NCI-H187 treated with DMSO at 0.1 percent for 48 hours (cell line): ENCODE measurements at regions not wholly inside any gene's neighbourhood (a gene's known extent, or its start where the extent isn't known, plus 50 kb on each side); places are given as distances from the start of the nearest gene placed in this dataset.

ENCODE experiments used
- DNase-seq: peaks from one replicate; lab custom pipeline; 2025; lab: John Stamatoyannopoulos, UW

DNA sequence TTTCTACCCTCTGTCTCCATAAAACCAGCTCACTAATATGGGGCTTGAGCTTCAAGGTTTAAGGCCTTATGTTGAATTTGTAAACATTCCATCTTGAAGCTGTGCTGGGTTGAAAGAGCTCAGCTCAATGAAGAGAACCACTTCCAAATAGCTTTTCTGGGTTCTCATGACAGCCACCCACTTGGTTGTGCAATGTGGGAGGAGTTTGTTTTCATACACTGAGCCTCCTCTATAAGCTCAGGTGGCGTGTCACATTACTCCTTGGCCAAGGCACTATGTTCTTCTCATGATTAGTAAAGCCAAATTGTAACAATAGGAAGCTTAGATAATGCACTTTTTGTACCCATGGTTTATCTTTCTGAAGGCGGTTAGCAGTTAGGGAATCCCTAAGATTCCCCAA, 265.6 kb downstream of the PTEN start:
- no peak for DNase-seq

DNA sequence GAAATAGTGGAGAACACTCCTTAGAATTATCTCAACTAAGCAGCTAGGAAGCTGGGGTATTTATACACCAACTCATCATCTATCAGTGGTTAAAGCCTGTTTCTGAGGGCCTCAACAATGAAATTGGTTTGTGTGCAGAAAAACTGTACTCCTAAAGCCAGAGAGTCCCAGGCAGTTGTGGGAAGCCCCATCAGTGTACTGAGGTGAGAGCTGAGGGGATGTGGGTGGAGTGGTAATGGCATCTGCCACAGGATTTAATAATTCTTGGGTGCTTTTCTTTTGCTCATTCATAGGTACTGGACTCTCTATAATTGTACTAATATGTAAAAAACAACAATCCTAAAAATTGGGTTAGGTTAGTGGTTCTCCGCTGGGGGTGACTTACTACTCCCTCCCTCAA, 267.5 kb downstream of the PTEN start:
- DNase-seq = no peak

DNA sequence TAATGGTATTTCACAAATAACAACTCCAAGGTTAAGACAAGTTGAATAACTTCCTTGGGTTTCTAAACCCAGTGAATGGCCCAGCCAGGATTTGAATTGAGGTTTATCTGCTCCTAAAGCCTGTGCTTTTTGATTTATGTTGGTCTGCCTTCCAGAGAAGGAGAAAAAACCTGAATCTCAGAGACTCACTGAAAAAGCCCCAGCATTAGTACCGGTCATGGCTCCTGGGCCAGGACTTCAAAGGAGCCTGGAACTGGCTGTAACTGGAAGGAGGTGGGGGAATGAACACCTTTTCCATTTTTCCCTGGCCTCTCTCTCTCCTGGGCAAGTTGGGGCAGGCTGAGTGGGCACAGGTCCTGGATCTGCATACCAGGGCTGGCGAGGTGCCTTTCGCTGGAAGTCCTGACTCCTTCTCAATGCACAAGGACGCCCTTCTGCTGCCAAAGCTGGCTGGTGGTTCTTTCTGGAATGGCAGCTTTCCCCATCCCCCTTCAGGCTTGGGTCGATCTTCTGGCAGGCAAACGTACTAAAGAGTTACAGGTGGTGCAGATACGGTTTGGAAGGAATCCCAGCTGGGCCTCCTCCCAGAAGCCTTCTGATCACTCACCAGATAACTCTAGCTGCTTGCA, 268.2 kb downstream of the PTEN start:
- no peak for DNase-seq

DNA sequence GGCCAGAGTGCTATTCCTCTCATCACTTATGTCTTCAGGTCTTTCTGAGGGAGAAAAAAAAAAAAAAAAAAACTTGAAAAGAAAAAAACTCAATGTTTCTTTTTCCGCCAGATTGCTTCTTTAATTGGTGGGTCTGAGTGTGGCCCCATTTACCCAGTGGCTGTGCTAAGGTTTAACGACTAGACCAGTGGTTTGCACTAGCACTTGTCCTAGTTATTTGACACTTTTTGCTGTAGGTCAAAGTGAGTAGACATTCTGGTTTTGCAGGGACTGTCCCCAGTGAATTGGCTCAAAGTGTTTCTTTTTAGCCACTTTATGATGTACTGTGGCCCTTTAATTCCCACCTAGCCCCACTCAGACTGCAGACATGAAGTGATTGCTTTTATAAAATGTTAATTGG, 273.3 kb downstream of the PTEN start:
- DNase-seq = no peak

DNA sequence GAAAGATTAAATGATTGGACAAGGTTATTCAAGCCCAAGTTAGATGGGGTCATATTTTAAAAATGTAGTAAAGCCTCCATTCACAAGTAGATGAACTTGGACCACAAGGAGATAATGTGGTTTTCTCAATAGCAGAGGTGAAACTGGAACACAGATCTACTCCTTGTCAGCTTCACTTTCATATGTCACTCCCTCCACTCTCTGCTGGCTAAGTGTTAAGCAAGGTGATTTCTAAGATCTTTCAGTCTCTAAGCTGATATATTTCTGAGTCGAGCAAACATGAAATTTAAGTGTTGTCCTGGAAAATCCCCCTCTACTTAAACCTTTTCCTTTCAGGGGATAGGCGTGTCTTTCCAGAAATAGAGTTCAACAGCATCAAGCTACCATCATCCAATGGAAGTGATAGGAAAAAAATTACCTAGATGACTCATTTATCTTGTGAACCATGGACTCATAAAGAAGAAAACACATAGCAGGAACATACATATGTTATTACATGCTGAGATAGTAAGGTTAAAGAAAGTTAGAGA, 275.0 kb downstream of the PTEN start:
- no peak for DNase-seq

DNA sequence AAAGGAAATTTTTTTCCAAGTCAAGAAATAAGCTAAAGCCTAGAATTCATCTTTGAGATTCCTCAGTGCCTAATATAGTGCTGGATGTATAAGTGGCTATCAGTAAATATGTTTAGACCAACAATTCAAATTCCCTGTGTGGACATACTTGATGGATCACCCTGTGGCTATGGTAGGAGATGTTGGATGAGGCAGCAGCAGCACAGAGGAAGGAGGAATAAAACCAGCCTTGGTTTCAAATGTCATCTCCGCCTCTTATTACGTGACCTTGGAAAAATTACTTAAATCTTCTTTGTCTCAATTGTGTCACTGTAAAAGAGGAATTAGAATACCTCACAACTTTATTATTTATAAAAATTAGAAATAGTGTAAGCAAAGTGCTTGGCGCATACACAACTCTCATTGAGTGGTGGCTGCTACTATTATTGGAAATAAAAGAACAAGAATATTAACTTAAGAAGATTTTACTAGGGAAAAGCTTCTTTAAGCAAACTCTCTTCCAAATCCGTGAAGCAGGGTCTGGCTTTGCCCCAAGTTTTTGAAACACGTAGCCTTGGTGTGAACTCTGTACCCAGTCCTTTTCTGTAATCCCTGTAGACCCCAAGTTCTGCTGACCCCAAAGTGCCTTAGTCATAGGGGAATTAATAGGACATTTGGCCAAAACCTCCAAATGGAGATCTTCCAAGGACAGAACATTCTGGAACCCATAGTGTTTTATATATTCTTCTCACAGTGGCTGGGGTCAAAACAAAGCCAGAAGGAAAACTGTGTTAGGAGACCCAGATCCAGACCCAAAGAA, 283.8 kb downstream of the PTEN start:
- no peak for DNase-seq

DNA sequence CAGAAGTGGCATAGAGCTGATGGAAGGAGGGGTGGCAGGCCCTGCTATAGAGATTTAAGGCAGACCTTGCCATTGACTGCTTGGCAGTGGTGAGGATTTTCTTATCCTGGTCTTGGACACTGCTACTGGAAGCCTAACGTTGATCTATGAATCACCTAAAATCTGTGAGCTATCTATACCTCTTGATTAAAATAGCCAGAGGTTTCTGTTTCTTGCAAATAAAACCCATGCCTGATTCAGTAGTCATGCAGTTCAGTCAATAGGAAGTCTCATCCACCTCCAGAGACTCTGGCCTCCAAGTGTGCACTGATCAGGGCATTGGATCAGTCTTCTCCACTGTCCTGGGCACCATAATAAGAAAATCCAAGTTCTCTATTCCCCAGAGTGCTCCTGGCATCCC, 286.5 kb downstream of the PTEN start:
- DNase-seq = no peak

DNA sequence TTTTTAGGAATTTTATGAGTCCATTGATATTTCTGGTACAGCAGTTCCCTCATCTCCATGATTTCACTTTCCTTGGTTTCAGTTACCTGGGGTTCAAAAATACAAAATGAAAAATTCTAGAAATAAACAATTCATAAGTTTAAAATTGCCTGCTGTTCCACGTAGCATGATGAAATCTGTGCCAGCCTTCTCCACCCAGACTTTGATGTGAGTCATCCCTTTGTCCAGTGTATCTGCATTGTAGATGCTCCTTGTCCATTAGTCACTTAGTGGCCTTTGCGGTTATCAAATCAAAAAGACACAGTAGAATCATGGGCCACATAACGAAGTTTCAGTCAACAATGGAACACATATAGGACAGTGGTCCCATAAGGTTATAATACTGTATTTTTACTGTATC, 286.9 kb downstream of the PTEN start:
- DNase-seq = no peak

DNA sequence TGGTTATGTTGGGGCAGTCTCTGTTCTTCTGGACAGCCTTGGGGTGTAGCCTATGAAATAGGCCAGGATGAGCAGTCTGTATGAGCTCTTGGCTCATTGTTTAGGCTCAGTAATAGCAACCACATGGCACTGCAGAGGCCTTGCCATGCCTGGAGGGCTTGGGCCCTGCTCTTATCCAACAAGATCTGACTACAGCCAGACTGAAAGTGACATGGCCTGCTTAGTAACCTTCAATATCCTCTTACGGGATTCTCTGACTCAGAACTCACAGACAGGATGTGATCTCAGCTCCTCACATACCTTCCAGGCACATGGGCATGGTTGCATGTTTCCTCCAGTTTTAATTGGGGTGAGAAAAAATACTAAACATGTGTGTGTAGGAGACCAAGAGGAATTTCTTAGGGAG, 289.3 kb downstream of the PTEN start:
- DNase-seq = no peak

DNA sequence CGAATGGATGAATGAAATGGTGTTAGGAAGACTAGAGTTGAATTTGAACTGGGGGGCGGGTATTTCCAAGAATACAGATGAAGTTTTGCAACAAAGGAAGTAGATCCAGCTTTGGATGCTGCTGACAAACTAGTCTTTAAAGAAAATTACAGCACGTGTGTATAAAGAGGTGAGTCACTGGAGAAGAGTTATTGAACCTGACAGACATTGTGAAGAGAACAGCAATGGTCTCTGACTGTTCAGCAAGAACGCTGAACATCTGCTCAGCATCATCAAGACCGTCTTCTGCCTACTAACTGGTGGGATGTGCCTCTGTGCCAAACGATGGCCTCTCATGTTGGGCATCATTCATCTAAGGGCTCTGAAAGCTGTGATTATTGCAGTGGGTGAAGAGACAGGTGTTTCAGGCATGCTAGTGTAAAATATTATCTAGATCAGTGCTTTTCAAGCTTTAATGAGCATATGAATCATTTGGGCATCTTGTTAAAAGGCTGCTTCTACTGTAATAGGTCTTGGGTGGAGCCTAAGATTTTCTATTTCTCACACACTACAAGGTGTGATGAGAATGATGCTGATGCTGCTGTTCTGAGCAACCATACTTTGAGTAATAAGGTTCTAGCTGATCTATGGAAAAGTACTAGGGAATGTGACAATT, 291.3 kb downstream of the PTEN start:
- DNase-seq = no peak

DNA sequence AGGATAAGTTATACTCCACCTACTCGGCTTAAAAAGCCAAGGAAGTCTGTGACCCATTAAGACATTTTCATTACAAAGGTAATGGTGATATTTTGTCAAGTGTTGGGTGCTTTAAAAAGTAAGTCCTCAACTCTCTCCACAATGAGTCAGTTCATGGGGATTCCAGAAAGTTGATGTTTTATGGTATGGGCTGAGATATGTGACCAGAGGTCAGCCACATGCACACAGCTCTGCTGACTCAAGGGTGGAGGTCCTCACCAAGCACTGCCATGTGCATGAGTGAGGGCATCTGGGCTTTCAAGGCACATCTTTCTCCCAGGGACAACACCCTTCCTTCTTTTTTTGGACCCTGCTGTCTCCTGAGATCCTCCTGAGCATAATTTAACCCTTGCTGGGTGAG, 292.9 kb downstream of the PTEN start:
- no peak for DNase-seq

DNA sequence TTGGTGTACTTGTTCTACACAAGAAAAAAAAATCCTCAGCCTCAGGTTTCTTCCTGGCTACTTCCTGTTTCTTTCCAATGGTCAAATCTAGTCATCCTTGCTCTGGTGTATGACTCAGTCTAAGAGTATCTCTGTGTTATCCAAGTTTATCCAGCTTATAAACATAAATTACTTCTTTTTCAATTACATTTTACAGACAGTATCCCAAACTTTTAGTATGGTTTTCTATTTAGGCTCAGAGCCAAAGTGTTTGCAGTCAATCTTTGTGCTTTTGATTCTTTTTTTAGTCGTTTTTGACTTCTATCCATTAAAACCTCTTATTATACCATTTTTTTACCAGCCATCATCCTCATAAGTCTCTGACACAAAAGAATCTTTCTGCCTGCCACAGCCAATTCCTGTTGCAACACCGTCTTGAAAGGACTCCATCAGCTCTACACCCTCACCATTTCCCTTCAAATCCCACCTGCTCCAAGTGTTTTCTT, 294.6 kb downstream of the PTEN start:
- DNase-seq = no peak

DNA sequence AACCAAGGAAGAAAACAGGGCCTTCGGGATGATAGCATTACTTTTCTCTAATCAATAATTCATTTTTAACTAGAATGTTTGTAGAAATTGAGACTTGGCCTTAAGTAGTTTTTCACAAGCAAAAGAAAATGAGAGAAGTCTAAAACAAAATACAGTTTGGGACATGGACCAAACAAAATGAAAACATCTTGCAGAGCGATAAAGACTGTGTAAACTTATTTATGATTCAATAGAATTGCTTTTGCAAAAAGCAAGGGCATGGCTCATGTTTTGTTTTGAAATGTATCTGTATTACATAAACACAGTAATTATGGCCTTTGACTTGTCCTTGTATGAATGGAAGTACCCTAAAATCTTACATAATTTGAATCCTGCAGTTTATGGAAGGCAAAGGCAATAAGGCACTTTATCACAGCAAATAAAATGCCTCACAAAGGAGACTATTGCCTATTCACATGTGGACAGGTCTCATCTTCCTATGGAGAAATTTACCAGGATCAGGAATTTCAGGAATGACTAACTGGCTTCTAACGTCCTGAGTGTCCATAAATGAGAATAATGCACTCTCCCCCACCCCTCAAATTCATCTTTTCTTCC, 295.2 kb downstream of the PTEN start:
- no peak for DNase-seq

DNA sequence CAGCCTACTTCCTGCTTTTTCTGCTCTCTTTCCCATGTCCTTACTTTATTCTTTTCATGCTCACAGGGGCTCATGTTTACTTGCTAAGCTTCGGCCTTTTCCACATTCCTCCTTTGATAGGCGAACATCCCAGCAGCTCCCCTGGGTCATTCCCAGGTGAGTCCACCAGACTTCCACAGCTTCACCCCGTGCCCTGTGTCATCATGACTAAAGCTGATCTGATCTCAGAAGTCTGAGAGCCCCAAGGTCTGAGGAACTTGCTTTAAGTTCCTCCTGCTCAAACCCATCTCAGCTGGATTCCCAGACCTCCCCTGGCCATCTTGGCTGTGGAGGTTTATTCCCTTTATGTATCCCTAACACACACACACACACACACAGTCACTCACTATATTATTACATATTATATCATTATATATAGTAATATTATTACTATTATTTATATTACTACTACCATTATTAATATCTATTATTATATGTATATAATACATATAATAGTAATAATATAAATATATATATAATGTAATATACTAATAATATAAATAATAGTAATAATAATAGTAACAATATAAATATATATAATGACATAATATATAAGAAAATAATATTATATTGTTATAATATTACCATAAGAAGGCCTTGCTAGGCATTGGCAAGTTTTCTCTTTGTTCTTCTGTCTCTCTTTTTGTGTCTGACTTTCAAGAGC, 295.9 kb downstream of the PTEN start:
- DNase-seq = no peak

DNA sequence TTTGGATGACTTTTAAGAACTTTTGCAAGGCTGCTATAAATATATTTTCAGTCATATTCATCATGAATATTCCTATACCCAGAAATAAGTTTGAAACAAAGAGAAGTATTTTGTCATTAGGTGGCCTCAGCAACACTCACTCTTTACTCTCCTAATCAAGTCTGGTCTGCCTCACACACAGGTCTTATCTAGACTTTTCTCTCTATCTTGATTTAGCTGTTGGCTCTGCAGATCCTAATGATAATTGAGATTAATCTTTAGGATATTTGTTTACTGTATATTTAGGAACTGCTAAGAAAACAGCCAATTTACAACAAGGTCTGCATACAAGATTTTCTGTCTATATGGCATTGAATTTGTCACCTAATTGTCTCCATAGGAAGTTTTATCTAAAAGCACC, 297.6 kb downstream of the PTEN start:
- DNase-seq = no peak

DNA sequence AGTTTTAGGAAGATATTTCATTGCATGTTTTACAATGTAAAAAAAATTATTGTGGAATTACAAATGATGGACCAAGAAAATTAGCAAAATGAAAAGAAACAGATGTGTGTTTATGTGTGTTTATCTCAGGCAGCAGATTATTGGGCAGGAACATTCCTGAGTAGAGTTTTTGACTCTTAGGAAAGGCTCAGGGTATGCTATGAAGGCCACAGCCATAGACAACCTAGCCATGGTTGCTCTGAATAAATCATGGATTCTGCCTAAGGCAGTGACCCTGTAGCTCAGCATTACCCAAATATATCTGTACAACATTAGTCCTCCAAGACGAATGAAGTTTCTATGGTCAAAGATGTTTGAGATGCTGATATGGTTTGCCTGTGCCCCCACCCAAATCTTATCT, 298.3 kb downstream of the PTEN start:
- DNase-seq = no peak

DNA sequence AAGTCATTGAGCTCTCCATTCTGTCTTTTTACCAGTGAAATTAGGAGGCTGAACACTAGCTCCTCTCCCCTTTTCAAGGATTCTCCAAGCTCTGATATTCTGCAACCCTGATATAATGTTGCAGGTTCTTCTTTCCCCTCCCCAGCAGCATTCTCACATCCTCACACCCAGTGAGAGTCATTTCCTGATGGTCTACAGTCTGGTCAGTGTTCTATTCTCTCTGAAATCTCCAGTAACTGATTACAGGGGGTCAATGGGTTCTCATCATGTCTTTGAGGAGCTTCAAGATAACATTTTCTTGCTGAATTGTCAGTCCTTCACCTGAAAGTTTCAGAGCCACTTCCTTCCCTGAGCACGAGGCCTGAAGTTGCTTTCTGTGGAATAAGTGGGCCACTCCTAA, 299.4 kb downstream of the PTEN start:
- no peak for DNase-seq

DNA sequence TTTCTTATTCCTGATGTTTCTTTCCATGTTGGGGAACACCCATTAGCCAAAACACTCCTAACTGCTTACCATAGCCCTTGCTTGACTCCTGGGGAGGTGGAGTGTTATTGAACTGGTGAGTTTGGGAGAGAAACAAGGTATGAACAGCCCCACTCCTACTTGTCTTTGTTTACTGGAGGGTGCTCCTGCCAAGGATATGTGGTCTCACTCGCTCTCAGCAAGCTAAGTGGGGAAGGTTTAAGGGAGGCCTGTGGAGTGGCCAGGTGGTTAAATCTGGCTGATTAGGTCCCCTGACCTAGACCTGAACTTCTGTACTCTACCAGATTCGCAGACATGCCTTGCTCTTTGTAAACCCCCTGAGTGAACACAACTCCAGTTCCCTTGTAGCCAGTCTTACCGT, 300.1 kb downstream of the PTEN start:
- no peak for DNase-seq

DNA sequence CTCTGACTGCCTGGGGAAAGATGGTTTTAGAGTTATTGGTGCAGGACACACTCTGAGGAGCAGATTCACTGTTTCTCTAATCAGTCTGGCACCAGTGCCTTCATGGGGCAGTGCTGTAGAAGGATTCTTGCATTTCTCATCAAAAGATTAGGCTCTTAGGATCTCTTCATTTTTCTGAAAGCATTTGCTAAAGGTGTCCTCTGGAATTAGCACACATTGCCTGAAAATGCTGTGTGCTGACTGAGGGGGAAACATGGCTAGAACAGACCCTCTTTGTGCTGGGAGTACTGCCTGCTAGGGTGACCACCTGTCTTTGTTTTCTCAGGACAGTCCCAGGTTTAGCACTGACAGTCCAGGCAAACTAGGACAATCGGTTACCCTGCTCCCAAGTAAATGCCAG, 301.0 kb downstream of the PTEN start:
- no peak for DNase-seq

DNA sequence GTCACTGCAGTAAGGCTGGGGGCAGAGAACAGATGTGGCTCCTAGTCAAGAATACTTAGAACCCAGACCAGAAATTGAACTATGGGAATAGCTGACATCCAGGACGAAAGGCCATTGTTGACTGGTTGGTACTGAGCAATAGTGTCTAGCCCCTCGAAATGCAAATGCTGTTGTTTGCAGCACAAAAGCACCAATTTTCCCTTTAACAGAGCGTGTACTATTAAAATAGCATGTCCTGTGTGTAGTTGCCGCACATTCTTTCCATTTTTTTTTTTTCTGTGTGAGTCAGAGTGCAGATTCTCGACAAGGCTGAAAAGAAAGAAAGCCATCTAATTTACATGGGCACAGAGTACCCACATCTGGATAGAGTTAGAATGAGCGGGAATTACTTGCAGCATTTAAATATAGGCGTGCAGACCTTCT, 302.4 kb downstream of the PTEN start:
- DNase-seq = no peak

DNA sequence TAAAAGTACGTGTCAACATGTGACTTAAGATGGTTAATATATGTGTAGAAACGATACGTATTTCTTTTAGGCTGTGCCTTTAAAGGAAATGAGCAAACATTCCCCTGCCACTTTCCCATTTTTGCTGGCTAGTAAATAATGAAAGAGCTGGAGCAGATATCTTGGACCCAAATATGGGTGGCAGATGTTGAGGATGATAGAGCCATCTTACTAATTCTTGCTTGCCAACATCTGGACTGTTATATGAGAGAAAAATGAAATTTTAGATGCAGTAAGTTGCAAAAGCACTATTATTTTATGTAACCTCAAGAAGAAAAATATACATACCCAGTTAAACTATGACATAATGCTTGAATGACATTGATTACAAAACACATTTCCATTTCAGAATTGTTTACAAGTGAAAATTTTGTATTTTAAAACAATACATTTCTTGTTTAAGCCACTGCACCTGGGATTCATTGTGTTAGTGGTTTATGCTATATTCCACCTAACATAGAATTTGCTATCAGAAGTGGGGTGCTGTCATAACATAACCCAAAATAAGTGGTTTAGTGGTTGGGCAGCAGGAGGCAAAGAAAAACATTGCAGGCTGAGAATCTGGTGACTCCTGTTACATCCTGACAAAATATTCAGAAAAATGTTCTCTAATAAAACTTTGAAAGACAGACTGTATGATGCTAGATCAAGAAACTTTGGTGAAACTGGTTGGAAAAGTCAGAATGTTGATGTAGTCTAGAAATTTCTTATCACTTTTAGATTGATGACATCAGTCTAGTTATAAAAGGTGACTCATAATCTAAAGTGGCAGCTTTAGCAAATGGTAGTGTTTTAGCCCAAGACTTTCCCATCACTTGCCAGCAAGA, 305.0 kb downstream of the PTEN start:
- DNase-seq = no peak
